GM18861 (cell line): ENCODE measurements at regions not wholly inside any gene's neighbourhood (a gene's known extent, or its start where the extent isn't known, plus 50 kb on each side); places are given as distances from the start of the nearest gene placed in this dataset.
A peak's percentile ranks its signal among the peaks of the same experiment; 100 is the strongest.

ENCODE experiments used
- ATAC-seq: cut with Tn5 transposase; IDR thresholded peaks from one replicate; pipeline ENCODE4 v1.9.1; 2021; ENCODE audit not compliant: unreplicated experiment

DNA sequence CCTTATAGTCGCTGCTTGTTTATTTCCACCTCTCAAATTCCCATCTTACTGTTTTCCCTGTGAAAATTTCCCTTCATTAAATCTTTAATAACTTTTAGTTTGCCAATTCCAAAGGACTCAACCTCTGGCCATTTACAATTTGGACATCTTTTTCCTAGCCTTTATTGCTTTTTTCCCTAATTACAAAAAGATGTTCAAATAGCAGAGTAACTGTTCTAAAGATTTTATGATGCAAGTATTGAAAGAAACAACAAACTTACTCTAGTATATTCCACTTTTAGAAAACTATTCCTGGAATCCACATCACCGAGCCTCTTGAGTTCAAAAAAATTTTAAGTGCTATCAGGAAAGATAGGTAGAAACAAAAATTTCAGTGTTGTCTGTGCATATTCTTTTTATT lies 174.1 kb upstream of the UBE2E2 start:
- ATAC-seq: no peak

DNA sequence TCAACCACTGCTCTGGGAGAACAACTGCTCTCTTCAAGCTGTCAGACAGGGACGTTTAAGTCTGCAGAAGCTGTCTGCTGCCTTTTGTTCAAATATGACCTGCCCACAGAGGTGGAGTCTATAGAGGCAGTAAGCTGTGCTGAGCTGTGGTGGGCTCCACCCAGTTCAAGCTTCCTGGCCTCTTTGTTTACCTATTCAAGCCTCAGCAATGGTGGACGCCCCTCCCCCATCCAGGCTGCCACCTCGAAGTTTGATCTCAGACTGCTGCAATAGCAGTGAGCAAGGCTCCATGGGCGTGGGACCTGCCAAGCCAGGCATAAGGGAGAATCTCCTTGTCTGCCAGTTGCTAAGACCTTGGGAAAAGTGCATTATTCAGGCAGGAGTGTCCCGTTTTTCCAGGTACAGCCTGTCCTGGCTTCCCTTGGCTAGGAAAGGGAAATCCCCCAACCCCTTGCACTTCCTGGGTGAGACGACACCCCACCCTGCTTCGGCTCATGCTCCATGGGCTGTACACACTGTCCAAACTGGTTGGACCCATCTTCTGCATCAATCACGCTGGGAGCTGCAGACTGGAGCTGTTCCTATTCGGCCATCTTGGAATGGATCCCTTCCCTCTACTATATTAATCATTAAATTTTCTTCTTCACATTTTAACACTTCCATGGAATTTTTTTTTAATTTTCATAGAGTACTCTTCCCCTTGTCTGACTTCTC lies 167.0 kb upstream of the UBE2E2 start:
- ATAC-seq: no peak

DNA sequence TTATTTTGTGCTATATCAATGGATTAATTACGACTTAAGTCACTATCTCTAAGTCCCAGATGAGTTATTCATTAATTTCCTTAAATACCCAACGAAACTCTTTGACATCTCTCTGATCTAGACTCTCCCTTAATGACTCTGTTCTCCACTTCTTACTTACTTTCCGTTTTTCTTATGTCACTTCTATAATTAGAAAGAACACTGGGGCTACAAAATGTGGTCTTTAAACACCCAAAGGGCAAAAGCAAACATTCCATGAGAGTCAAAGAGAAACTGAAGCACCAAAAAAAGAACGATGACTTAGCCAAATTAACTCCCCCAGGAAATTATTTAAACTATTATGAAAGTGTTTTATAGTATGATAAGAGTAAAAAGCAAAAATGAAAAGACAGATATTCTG lies 166.4 kb upstream of the UBE2E2 start:
- ATAC-seq: peak; percentile 74

DNA sequence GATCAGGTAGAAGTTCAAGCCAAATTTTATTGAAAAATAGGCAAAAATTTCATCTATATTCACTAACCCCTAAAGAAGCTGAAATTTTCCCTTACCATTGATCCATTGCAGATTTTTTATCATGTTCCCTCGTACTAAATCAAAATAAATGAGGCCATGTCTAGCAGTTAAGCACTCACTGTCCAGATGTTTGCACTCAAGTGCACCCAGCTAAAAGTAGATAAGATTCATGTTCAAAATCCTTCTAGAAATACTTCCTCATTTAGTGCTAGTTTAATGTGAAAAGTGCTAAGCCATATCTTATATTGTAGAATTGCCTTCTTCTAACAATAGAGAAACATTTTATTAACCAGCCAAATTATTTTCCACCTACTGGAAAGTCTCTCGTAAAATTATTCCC lies 164.7 kb upstream of the UBE2E2 start:
- ATAC-seq: no peak

DNA sequence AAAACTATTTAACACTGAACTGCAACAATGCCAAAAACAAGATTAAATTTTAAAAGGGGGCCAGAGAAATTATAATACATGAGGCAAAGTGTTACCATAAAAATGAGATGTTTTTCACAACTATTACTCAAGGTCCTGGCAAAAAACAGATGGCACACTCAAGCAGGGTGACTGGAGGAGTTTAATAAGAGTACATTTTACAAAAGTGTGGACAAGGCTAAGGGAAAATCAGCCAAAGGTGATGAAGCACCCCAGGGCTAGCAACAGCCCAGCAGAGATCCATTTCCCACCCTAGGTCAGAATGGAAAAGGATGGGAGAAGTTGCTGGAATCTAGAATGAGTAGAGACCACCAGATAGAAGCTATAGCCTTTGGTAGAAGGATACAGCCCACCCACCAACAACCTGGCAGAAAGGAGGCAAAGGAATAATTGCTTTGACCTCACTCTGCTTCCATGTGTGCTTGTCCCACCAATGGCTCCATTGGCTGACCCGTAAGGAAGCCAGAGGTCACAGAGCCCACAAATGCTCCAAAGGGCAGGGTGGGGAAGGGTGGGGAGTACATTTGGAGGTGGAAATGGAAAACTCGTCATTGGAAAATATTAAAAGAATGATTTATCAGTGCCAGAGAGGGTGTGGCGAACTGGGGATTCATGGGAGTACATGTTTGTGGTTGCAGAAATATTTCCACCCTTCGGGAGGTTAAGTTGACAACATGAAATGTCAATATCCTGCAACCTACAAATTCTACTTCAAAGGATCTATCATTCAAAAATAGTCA lies 161.0 kb upstream of the UBE2E2 start:
- ATAC-seq: no peak

DNA sequence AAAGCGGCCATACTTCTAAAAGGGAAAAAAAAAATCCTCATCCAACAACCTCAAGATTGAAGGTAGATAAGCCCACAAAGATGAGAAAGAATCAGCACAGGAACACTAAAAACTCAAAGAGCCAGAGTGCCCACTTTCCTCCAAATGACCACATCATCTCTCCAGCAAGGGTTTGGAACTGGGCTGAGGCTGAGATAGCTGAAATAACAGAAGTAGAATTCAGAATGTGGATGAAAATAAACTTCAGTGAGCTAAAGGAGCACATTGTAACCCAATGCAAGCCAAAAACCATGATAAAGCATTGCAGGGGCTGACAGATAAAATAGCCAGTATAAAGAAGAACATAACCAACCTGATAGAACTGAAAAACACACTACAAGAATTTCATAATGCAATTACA lies 158.7 kb upstream of the UBE2E2 start:
- no peak for ATAC-seq

DNA sequence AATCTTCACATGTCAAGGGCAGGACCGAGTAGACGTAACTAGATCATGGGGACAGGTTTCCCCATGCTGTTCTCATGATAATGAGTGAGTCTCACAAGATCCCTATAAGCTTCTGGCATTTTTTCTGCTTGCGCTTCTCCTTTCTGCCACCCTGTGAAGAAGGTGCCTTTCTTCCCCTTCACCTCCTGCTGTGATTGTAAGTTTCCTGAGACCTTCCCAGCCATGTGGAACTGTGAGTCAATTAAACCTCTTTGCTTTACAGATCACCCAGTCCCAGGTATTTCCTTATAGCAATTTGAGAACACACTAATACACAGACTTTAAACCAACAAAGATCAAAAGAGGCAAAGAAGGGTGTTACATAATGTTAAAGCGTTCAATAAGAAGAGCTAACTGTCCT lies 156.6 kb upstream of the UBE2E2 start:
- no peak for ATAC-seq

DNA sequence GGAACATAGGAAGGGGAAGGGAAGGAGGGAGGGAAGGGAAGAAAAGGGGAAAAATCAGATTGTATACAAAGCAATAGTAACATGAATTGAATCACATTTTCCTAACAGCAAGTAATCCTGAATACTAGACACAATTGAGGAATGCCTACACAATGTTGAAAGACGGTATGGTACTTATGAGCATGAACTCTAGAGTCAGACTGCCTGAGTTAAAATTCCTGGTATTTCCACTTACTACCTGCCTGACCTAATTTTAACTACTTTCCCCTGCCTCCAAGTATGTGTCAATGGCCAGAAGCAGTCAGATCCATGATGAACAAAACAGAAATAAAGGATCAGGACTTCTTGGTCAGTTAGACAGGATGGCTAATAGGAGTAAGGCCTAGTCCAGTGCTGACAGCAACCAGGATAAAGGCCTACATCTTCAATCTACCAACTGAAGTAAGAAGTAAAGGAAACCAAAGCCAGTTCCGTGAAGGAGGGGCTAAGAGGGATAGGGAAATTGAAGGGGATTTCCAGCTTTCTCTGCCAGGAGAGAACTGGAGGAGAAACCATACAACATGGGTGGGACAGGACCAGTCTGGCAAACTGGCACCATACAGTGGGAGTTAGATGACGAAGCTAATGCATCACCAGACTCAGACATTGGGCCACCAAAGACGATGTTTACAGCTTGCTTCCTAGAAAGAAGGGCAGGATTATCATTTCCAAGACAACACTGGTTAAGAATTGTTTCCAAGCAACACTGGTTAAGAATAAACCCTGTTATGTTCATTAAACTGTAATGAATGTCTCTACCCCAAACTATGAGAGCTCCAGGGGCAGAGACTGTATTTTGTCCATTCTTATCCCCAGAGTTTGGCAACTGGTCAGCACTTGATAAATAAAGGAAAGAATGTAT lies 151.6 kb upstream of the UBE2E2 start:
- no peak for ATAC-seq

DNA sequence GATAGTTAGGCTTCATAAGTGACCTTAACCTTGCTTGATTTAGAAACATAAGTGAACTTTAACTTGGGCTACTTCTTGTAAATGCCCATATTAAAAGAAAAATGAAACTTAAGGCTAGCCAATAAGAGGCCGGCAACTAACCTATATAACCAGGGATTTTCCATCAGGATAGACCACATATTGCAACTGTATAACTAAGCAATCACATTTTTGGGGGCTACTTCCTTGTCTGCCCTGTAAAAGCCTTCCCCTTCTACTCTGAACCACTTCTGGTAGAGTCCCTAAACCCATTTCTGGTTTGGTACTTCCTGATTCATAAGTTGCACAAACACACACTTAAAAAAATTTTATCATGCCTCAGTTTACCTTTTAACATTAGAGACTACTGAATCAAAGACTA lies 150.9 kb upstream of the UBE2E2 start:
- no peak for ATAC-seq

DNA sequence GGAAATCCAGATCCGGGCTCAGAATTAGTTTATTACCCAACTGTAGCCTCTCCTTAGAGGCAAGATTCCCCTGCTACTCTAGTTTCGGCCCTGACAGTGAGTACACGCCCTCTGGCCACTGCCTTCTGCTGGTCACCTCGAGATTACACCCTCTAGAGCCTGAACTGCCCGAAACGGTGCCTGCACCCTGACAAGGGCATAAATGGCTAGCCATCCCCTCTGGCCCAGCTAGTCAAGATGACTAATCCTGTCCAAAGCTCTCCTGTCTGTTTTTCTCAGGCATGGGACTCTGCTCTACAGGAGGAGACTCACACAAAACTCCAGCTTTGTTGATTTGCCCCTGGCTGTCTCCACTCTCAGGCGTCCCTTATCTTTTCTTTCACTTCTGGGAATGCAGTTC lies 150.5 kb upstream of the UBE2E2 start:
- no peak for ATAC-seq

DNA sequence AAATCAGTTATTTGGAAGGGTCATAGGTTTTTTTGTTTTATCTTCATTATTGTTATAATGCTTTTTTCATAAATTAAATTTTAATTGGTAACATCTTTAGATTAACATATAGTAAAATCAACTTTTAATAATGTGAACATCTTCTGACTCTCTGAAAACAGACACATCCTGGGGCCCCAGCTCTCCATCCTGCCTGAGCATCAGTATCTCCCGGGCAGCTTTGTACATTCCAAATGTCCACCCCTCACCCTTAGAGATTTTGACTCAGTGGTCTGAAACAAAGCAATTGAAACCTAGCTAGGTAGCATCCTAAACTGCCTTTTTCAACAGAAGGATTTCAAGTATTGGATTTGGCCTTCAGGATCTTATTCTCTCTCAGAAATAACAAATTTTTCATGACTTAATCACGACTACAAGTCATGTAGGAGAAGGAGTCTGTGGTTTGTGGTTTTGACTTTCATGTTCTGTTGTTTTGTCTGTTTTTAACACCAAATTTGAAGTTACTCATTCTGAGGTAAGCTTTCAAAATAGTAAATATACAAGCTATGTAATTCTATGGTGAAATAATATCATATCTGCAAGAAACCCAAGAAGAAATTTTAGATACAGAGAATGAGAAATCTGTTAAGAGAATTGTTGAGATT lies 147.3 kb upstream of the UBE2E2 start:
- ATAC-seq: peak; percentile 71

DNA sequence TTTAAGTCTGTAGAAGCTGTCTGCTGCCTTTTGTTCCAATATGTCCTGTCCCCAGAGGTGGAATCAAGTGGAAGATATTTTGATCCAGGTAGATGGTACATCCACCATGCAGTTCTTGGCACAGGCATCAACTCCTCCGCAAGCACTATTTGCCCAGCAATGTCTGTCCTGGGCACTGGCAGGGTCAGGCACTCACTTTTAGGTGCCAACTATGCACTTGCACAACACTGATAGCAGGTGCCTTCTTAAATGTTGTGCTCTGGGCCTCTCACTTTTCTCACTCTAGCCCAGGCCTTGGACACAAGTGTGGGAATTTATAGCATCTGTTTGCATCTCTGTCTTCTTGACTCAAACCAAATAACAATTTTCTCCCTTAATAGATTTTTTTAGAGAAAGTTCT lies 140.5 kb upstream of the UBE2E2 start:
- ATAC-seq: no peak

DNA sequence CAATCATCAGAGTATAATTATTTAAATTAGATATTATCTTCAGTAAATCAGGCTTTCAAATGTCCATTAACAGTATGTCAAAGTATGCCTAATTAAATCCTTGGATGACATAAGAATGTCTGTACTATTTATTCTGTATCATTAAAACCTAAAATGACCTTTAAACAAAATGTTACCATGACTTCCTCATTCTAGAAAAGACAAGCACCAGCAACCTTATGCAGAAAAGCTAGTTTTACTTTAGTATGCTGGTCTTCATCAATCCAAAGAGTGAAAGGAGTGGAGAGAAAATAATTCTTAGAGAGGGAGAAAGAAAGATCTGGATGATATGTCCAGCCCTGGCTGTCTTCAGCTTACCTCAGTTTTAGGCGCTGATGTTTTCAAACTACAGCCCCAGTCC lies 140.1 kb upstream of the UBE2E2 start:
- ATAC-seq: no peak

DNA sequence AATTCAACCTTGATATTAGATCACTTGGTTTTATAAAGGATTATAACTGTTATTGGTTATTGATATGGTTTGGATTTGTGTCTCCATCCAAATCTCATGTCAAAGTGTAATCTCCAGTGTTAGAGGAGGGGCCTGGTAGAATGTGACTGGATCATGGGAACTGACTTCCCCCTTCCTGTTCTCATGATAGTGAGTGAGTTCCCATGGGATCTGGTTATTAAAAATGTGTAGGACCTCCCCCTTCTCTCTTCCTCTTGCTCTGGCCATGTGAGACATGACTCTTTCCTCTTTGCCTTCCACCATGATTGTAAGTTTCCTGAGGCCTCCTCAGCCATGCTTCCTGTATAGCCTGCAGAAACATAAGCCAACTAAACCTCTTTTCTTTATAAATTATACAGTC lies 136.0 kb upstream of the UBE2E2 start:
- ATAC-seq: no peak

DNA sequence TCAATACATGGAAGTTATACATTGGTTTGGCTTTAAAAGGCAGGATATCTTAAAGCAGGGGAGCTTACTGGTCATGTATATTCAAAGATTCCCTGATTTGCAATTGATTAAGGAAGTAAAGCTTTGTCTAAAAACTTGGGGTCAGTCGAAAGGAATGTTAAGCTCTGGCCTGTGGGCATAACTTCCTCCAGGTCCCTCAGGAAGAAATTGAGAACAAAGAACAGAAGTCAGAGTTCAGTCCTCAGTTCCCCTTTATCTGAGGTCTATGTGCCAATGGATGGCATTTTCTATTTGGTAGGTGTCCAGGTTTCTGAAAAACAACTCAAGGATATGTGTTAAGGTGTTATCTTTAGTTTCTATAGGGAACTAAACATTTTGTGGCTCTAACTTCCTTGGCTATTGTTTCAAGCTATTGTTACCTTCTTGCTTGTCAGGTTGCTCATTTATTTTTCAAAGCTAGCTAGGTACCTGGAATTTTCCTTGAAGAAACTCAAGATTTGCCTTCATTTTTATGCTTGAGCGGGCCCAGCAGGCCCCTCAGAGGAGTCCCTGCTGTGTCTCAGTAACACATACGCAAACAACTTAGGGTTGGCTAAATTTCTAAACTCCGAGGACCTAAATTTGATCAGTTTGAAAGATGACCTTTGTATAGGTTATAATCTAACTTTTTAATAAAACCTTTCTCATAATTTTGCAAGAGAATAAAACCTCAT lies 135.0 kb upstream of the UBE2E2 start:
- ATAC-seq: no peak

DNA sequence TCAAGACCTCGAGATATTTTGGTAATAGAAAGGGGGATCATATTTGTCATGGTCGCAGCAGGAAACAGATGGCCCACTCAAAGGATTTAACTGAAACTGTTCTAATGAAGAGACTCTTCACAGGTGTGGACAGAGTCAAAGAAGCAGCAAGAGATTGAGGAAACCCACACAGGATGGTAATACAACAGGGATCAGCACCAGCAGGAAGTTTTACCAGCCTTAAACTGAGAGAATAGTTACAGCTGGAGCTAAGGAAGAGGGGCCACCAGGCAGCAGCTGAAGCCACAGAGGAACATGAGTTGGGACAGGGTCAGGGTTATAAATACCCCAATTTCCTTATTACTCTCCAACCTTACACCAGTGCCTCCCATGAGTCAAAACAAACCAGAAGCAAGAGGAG lies 131.8 kb upstream of the UBE2E2 start:
- no peak for ATAC-seq

DNA sequence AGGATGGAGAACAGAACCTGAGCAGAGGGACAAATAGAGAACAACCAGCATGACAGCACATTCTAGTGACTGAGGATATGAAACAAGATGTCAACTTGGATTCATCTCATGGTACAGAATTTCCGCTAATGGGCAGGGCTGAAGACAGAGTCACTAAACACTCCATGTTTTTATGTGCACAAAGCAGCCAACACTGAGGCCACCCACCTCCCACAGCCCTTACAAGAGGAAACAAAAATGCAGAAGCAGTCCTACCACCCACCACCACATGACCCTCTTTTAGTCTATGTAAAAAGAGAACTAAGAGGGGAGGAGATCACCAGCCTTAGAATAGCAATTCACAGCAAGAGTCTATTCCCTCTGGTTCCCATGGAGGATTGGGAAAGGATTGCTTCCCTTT lies 131.4 kb upstream of the UBE2E2 start:
- no peak for ATAC-seq

DNA sequence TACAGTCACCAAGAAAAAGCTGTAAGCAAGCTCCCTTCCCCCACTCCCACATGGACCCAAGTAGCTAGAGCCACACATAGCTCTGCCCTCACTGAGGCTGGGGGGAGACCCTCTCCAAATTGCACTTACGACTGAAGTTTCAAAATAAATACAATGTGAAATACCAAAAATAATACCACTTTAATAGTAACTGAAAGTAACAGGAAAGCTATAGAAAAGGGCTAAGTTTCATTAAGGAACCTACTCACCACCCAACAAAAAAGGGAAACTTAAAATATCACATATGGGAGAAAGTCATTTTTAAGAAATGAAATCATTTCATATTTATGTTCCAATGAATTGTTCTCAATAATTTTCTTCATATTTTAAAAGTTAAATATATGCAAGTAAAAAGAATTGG lies 130.4 kb upstream of the UBE2E2 start:
- no peak for ATAC-seq

DNA sequence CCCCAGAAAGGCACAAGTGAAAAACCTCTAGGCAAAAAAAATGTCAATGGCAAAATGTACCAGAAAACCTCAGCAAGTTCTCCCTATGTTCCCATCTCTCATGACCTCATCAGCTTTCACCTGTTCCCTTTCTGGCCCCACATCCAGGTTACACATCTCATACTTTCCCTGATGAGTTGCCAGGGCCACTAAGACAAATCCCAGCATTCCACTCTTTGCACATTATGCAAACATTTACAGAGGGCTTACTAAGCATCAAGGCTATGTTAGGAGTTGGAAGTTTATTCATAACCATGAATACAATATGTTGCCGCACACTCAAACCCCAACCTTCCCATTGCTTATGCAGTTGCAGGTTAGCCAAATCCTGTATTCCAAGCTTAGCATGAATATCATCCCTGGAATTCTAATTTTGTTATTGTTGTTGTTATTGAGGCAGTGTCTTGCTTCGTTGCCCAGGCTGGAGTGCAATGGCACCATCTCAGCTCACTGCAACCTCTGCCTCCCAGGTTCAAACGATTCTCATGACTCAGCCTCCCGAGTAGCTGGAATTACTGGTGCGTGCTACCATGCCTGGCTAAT lies 129.3 kb upstream of the UBE2E2 start:
- no peak for ATAC-seq

DNA sequence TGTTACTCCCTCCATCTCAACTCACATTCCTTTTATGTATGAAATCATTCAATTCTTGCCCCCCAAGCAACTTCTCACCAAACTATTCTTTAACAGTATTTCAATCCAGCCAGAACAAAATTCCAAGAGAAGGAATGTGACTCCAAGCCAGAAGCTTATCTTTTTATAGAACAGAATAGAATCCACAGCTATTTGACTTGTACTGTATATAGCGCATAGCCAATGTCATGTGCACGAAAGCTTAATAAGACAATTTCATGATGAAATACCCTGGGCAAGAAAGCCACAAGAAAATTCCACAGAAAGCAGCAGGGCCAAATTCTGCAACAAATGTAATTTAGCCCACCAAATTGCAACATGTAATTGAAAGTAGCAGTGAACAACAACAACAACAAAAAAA lies 127.6 kb upstream of the UBE2E2 start:
- ATAC-seq: no peak
